Right ventricle myocardium inferior (tissue), 1 donor: ENCODE measurements at regions not wholly inside any gene's neighbourhood (a gene's known extent, or its start where the extent isn't known, plus 50 kb on each side); places are given as distances from the start of the nearest gene placed in this dataset.

Experiments
- ATAC-seq: fragments of 200-7000 bp; cut with Tn5 transposase; one replicate; pipeline ENCODE4 v1.9.1; 2020; ENCODE audit warnings: mild to moderate bottlenecking, moderate library complexity
- DNase-seq: peaks from one replicate; pipeline ENCODE4 v3.0.0; 2021; ENCODE audit errors: missing footprints
- intact Hi-C: fragments of 100-400 bp; cut with DNase I; formaldehyde crosslinking; loops from one replicate; pipeline ENCODE4 v1.11.0; 2022
- donor health status: DM: no; HTN: yes; CAD: no; lungs with severe emphysema.

- ATAC-seq (no peak), DNase-seq (no peak)
- intact Hi-C loops, result no loop called here
These were observed 74.8 kb upstream of the MLN start for GRCh38 chr6:33878562-33878961.

DNA sequence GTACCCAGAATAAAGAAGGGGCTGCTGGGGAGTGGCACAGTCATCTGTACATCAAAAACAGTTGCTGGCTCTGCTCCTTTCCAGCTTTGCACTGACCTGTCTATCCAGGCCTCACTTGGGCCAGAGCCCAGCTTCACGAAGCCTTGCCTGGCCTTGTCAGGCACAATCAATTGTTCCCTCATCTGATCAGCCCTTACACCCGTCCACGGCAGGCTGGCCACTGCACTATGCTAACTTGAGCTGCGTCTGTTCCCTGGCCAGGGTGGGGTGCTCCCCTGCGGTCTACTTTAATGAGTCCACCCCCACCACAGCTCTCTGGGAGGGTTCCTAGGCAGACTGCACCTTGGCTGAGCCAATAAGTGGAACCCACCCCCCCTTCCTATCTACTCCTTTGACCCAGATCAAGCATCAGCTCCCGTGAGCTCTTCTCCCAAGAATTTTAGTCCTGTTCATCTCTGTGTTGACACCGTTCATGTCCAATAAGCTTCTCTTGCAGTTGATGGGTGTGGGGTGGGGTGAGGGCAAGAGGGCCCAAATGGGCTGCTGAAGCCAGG is 74.3 kb upstream of the MLN start:
- no peak for ATAC-seq
- intact Hi-C loops, result no loop called here
- no peak for DNase-seq

- intact Hi-C loops, result no loop called here
These were observed 71.9 kb upstream of the MLN start for GRCh38 chr6:33875696-33876095.

DNA sequence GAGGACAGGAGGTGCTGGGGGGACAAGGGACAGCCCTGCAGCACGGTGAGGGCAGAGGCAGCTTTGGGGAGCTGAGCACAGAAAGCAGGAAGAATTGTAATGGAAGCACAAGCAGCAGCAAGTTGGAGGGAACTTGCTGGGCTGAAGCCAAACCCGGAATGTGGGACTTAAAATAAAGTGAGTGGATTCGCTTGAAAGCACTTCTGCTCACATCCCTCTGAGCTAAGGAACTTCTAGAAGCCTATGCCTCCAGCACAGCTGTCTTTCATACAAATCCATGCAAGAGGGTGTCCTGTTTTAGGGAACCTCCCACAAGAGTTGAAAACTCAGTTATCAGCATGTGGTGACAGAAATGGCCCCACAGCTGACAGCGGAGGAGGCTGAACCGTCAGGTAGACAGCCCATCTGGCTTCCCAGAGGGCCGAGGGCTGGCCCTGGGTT is 71.4 kb upstream of the MLN start:
- ATAC-seq, result no peak
- intact Hi-C loops, result no loop called here
- DNase-seq, result no peak

More at GRCh38 chr6:33875696-33876095, 71.9 kb upstream of the MLN start:
- DNase-seq (no peak), ATAC-seq (no peak)

- ATAC-seq, result no peak
These were observed 70.4 kb upstream of the MLN start for GRCh38 chr6:33874136-33874760.

DNA sequence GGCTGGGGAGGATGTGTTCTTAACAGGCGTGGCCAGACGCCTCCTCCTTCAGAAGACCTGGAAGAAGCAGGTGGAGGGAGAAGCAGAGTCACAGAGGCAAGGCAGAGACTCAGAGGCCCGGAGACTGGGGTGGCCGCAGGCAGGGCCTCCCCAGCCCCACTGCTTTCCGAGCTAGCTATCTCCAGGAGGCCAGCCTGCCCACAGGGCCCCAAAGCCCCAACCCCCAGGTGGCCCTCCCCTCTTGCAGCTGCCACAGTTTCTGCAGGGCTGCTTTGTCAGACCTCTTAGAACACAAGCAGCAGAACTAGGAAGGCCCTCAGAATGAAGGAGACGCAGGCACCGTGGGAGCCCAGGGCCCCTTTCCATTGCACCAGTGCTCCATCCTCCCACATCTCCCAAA is 69.0 kb upstream of the MLN start:
- DNase-seq (no peak), ATAC-seq (no peak)
- intact Hi-C loops, result no loop called here

More at GRCh38 chr6:33874136-33874760, 70.4 kb upstream of the MLN start:
- DNase-seq, result no peak
- intact Hi-C loops, result no loop called here

GRCh38 chr6:33869826-33870423 is 66.1 kb upstream of the MLN start:
- no peak for DNase-seq
- intact Hi-C loops, result no loop called here

GRCh38 chr6:33869121-33869520 is 65.3 kb upstream of the MLN start:
- intact Hi-C loops, result no loop called here
- DNase-seq, result no peak
- no peak for ATAC-seq

More at GRCh38 chr6:33869826-33870423, 66.1 kb upstream of the MLN start:
- no peak for ATAC-seq

DNA sequence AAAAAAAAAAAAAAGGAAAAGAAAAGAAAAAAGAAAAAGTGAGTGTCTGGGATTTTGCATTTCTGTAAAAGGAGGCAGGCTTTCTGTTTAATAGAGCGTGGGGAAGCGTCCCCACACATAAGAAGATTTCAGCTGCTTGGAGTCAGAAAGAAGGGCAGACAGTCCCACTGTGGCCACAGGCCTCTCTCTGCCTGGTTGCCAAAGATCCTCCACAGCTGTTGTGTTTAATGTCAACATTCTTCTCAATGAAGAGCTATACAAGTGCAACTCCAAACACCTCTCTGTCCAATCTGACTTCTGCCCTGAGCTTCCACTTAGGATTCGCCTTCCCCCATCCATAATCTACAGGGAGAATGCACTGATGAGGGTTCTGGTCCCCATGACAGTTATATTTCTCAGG is 64.3 kb upstream of the MLN start:
- no peak for ATAC-seq
- intact Hi-C loops, result no loop called here
- DNase-seq, result no peak

GRCh38 chr6:33865478-33866077 is 61.8 kb upstream of the MLN start:
- intact Hi-C loops, result no loop called here
- no peak for ATAC-seq
- no peak for DNase-seq

DNA sequence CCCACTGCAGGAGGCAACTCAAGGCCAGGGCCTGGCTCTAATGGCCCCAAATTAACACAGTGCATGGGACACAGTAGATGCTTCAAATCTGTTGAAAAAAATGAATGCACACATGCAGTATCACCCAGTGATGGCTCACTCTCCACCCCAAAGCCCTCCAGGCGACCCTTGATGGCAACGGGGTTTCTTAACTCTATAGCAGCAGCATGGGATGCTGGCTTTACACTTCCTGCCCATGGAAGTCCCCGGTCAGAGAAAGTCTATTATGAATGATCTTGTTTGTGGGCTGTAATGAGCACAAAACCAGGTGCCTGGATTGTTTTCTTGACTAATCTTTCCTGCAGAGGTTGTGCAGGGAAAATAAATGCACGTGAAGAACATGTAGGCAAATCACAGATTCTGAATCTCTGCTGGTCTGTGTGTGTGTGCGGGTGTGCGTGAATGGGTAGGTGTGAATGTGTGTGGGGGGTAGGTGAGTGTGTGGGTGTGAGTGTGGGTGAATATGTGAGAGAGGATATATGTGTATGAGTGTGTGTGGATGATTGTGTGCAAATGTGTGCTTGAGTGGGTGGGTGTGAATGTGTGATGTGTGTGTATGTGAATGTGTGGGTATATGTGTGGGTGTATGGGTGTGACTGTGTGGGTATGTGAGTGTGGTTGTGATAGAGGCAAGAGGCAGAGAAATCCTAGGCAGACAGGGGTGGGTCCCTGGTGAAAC is 60.1 kb upstream of the MLN start:
- no peak for DNase-seq
- intact Hi-C loops, result no loop called here
- no peak for ATAC-seq

GRCh38 chr6:33863084-33863483 is 59.3 kb upstream of the MLN start:
- no peak for DNase-seq
- intact Hi-C loops, result no loop called here
- no peak for ATAC-seq

DNA sequence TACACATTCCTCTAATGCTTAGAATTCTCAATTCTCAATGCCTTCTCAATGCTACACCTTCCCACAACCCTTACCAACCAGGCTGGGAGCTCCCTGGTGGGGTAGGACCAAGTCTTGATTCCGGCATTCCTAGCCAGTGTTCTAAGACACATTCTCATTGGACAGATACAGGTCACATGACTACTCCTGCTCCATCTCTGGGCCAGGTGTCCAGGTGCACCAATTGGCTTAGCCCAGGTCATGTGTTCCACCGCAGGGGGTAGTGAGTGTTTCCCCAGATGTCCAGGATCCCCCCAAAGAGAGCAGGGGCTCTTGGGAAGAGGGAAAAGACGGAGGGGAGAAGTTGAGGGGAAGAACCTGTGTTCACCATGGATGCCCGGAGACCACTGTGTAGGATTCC is 58.7 kb upstream of the MLN start:
- intact Hi-C loops, result no loop called here
- no peak for ATAC-seq
- no peak for DNase-seq

- DNase-seq (no peak), ATAC-seq (no peak)
- intact Hi-C loops, result no loop called here
These were observed 57.9 kb upstream of the MLN start for GRCh38 chr6:33861722-33862121.

DNA sequence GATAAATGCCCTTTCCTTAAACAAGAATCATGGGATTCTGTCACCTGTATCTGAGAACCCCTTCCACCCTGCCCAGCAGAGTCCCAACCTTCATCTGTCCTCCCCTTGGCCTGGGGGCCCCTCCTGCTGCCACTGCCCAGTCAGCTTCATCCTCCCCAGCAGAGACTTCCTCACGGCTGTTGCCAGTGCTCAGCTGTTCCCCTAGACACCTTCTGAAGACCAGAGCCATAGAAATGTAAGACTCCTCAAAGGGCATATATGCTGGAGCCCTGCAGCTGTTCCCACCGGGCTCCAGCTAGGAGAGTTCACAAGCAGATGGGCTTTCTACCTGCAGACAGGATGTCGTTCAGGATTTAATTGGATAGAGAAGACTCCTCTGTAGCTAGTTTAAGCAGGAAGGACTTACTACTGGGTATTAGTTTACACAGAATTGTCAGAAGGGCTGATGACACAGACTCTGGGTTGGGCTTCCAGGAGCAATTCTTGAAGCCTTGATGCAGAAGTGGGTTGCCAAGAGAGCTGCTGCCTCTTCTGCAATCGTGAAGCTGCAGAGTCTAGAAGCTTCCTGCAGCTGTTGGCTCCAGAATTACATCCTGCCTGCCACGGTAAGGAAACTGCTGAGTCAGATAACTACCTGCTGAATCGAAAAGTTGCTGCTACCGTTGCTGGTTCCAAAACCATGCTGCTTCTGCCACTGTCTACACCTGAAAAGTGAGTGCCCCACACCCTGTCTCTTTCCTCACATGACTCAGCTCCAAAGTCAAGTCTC is 57.1 kb upstream of the MLN start:
- ATAC-seq (no peak), DNase-seq (no peak)
- intact Hi-C loops, result no loop called here

- no peak for ATAC-seq
- intact Hi-C loops, result no loop called here
- DNase-seq, result no peak
These were observed 56.2 kb upstream of the MLN start for GRCh38 chr6:33860006-33860405.

GRCh38 chr6:33858804-33859505 is 55.2 kb upstream of the MLN start:
- ATAC-seq, result no peak

DNA sequence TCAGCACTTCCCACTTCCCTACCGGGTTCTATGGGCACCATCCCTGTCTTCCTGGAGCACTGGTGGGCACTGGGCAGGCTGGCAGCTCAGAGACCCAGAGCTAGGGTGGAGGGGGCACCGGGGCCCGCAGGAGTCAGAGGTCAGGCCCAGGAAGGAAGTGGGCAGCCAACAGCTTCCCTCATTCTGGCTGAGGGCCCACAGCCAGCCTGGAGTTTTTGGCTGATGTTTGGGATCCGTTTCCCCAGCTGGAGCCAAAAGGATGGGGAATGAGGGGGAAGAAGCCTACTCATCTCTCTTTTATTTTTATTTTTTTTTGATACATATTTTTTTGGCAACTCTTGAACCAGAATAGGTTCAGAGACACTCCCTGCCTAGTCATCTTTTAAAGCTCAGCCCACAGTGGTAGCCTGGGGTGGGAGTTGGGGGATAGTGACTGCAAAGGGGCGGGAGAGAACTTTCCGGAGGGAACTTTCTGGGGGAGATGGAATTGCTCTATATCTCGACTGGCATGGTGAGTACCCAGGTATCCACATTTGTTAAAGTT is 54.2 kb upstream of the MLN start:
- DNase-seq (no peak), ATAC-seq (no peak)
- intact Hi-C loops, result no loop called here

More at GRCh38 chr6:33858804-33859505, 55.2 kb upstream of the MLN start:
- no peak for DNase-seq
- intact Hi-C loops, result no loop called here
